IPS-20b (cell line): ENCODE measurements at regions not wholly inside any gene's neighbourhood (a gene's known extent, or its start where the extent isn't known, plus 50 kb on each side); places are given as distances from the start of the nearest gene placed in this dataset.
"Not testable (repeated sequence)": the region's sequence is repeated elsewhere in the genome, so short reads cannot be mapped to it uniquely, and the experiment has no call there.

Experiments used
- H3K27ac ChIP-seq: one replicate; pipeline ENCODE4 v1.5.1; 2013; ENCODE audit warnings: low read length
- H3K27me3 ChIP-seq: 2 replicates; pipeline ENCODE4 v1.6.1; 2013; ENCODE audit warnings: mild to moderate bottlenecking, low read length, inconsistent platforms; ENCODE audit not compliant: insufficient read depth
- H3K36me3 ChIP-seq: 2 replicates; pipeline ENCODE4 v1.6.1; 2013; ENCODE audit warnings: low read depth, mild to moderate bottlenecking, inconsistent platforms, low read length, moderate library complexity; ENCODE audit not compliant: insufficient read depth
- H3K4me1 ChIP-seq: 2 replicates; pipeline ENCODE4 v1.6.1; 2013; ENCODE audit warnings: mild to moderate bottlenecking, control low read depth, inconsistent platforms, low read length, moderate library complexity; ENCODE audit not compliant: insufficient read depth
- H3K4me3 ChIP-seq: 2 replicates; pipeline ENCODE4 v1.5.1; 2013; ENCODE audit warnings: mild to moderate bottlenecking, low read length, inconsistent platforms
- H3K9ac ChIP-seq: 2 replicates; pipeline ENCODE4 v1.6.1; 2013; ENCODE audit warnings: low read depth, mild to moderate bottlenecking, inconsistent platforms, low read length, moderate library complexity
- H3K9me3 ChIP-seq: 2 replicates; pipeline ENCODE4 v1.6.1; 2013; ENCODE audit warnings: mild to moderate bottlenecking, low read depth, low read length, inconsistent platforms; ENCODE audit not compliant: insufficient read depth

DNA sequence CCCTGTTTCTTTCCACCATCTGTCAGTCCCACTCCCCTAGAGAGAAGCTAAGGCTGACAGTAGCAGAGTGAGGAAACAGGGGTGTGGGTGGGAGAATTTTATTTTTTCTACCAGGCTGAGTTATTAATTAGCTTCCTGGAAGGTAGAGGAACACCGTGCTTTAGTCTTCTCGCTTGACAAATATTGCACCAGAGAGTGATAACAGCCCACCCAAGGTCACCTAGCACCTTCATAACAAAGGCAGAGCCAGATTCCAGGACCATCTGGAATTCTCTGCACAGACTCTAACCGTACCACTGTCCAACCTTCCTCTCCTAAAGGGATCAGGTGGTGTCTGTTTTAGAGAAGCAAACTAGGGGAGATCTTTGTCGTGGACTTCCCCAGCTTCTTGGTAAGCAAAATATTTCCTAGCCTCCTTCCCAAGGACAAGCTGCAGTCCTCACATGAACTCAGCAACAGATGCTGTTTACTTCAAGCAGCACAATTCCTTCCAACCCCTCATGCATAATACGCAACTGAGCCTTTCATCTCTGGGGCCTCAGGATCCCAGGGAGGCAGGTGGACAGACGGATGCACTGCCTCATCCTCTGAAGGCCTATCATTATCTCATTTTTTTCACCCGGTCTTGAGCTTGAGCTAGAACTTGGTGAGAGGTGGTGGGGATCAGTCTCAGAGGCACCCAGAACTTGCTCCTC lies 308.7 kb upstream of the BRINP1 start:
- Histone ChIP-seq H3K4me3 (no peak overlapping the region), H3K27ac (no peak overlapping the region), H3K4me1 (peaks cover 13% of the 10 kb centered on the region; the same call in 1 of the 2 replicates), H3K9ac (no peak overlapping the region), H3K36me3 (no peaks in the 10 kb centered on the region), H3K27me3 (no peaks in the 10 kb centered on the region), H3K9me3 (no peaks in the 10 kb centered on the region)

DNA sequence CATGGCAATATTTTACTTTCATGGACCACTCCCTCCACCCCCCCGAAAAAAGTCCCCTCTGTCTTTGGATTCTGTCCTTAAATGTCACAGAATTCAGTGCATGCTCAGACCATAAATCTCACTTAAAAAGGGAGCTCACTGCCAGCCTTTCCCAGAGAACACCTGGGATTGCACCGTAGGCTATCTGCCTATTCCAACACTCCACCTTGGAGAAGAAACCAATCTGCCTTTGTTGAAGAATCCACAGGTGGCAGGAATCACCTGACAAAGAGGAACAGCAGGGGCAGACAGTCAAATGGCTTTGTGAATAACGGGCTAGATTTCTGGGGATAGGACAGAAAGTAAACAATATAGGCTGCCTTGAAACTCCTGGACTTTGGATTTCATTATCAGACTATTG lies 306.7 kb upstream of the BRINP1 start:
- Histone ChIP-seq H3K9ac (no peak overlapping the region), H3K9me3 (no peaks in the 10 kb centered on the region), H3K27me3 (no peaks in the 10 kb centered on the region), H3K4me1 (peaks cover 13% of the 10 kb centered on the region; the same call in 1 of the 2 replicates), H3K36me3 (no peaks in the 10 kb centered on the region), H3K4me3 (no peak overlapping the region), H3K27ac (no peak overlapping the region)

DNA sequence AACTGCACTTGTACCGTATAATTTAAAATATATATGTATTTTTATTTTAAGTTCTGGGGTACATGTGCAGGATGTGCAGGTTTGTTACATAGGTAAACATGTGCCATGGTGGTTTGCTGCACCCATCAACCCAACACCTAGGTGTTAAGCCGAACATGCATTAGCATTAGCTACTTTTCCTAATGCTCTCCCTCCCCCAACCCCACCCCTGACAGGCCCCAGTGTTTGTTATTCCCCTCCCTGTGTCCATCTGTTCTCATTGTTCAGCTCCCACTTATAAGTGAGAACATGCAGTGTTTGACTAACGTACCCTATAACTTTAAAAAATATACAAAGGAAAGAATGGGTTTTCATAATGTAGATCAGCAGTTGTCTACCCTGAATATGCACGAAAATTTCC lies 303.5 kb upstream of the BRINP1 start:
- not testable (repeated sequence) for H3K36me3 ChIP-seq, H3K27ac ChIP-seq, H3K9me3 ChIP-seq, H3K27me3 ChIP-seq, H3K4me3 ChIP-seq, H3K9ac ChIP-seq
- H3K4me1 ChIP-seq = peaks cover 18% of the 10 kb centered on the region

DNA sequence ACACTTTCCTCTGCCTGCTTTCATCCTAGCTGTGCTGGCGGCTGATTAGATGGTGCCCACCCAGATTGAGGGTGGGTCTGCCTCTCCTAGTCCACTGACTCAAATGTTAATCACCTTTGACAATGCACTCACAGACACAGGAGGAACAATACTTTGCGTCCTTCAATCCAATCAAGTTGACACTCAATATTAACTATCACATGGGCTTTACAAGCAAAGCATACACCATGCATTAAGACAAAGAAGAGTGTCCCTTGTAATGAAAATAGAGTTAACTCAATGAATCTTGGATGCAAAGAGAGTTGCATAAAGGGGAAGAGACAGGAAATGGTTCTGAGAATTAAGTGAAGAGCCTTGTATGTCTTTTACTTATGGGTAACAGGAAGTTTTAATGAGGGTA lies 298.7 kb upstream of the BRINP1 start:
- Histone ChIP-seq H3K27ac (no peak overlapping the region), H3K36me3 (no peaks in the 10 kb centered on the region), H3K4me3 (no peak overlapping the region), H3K27me3 (no peaks in the 10 kb centered on the region), H3K9ac (no peak overlapping the region), H3K4me1 (peaks cover 5% of the 10 kb centered on the region), H3K9me3 (no peaks in the 10 kb centered on the region)

DNA sequence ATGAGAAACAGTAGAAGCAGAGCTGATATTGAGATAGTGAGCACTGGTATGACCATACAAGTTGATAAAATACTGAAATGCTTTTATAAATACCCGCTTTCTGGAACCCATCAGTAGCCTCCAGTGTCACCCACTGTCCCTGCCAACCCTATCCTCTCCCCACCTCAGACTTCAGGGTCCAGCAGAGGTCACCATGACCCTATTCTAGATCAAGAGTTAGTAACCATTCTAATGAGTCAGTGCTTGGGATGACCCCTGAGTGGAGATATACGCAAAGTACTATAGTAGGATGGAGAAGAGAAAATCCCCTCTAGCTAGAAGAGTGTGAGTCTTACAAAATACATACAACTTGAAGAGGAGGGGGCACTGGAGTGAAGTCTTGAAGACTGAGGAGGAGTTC lies 297.9 kb upstream of the BRINP1 start:
- Histone ChIP-seq H3K36me3 (no peaks in the 10 kb centered on the region), H3K9ac (no peak overlapping the region), H3K9me3 (no peaks in the 10 kb centered on the region), H3K4me3 (no peak overlapping the region), H3K27me3 (no peaks in the 10 kb centered on the region), H3K4me1 (peaks cover 5% of the 10 kb centered on the region), H3K27ac (no peak overlapping the region)

DNA sequence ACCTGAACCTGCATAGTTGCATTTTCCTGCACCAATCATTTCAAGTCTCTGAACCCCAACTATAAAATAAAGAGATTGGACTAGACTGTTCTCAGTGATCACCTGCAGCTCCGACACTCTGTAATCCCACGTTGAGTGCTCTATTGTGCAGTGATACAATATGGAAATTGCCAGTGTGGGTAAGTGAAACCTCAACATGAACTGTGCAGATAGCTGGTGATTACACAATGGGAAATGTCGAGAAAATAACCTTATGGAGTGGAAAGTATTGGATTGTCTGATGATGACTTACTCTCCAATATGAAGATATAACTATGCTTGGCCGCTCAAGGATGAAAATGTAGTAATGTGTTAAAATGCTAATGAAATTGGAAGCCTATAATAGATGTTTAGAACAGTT lies 293.1 kb upstream of the BRINP1 start:
- no peak overlapping the region for H3K9ac ChIP-seq
- no peaks in the 10 kb centered on the region for H3K36me3 ChIP-seq
- H3K27ac ChIP-seq = no peak overlapping the region
- no peaks in the 10 kb centered on the region for H3K4me1 ChIP-seq
- no peaks in the 10 kb centered on the region for H3K9me3 ChIP-seq
- no peak overlapping the region for H3K4me3 ChIP-seq
- no peaks in the 10 kb centered on the region for H3K27me3 ChIP-seq

DNA sequence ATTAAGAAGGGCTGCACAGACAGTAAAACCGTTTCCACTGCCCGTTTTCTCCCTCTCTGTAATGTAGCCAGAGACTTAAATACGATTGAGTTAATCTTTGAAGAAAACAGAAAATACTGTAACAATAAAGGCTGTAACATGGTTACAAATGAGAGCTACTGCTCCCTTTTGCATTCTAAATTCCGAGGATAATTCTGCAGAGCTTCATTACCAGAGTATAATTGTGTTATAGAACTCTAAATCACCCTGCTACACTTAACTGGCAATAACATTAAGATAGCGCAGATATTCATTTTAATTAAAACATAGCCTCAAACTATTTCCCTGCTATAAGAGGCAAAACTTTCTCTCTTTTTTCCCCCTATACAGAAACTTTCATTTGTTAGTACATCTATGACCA lies 283.7 kb upstream of the BRINP1 start:
- Histone ChIP-seq H3K9me3 (no peaks in the 10 kb centered on the region), H3K36me3 (no peaks in the 10 kb centered on the region), H3K27ac (no peak overlapping the region), H3K4me1 (no peaks in the 10 kb centered on the region), H3K9ac (no peak overlapping the region), H3K27me3 (no peaks in the 10 kb centered on the region), H3K4me3 (no peak overlapping the region)

DNA sequence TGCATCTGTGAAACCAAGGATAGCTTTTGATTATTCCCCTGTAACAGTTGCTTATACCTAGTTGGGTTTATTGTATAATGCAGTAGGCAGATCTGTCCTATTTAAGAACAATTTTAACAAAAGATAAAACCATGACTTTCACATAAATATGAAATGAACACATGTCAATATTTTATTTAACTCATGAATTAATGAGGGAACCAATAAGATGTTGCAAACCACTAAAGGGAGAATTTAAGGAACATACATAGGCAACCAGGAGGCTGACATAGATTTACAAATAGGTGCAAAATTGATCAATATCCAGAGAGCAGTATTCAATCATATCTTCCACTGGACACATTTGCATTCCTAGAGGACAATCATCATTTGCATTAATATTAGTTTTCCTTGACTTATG lies 280.0 kb upstream of the BRINP1 start:
- Histone ChIP-seq H3K4me1 (no peaks in the 10 kb centered on the region), H3K27ac (no peak overlapping the region), H3K9me3 (no peaks in the 10 kb centered on the region)

DNA sequence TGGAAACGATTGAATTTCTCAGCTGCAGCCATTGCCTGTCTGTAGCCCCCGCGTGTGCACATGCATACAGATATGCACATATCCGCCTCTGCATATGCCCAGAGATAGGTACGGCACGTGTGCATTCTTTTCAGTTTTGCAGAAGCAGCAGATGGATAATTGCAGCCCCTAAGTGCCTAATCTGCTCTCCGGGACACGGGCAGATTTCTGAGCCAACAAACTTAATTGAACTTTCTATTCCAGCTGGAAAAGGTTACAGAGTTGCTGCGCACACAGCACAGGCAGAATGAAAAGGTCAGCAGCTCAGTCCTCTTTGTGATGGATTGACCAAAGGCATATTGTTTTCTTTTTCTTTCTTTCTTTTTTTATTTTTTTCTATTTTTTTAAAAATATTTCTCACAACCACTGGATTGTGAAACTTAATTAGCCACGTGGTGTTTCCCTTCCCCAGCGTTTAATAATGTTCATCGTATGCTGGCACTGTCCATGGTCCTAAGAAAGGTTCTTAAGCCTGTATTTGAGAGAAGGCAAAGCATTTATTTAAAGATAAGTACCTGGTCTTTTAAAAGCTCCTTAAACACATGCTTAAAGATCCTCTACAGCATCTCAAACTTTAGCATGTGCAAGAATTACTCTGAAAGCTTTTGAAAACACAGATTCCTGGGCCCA lies 270.2 kb upstream of the BRINP1 start:
- no peaks in the 10 kb centered on the region for H3K36me3 ChIP-seq
- H3K27ac ChIP-seq = no peak overlapping the region
- no peaks in the 10 kb centered on the region for H3K27me3 ChIP-seq
- H3K9me3 ChIP-seq = no peaks in the 10 kb centered on the region; the same call in 1 of the 2 replicates
- no peak overlapping the region for H3K9ac ChIP-seq
- no peaks in the 10 kb centered on the region for H3K4me1 ChIP-seq
- H3K4me3 ChIP-seq = no peak overlapping the region

More for the DNA sequence above, 280.0 kb upstream of the BRINP1 start:
- H3K36me3 ChIP-seq = no peaks in the 10 kb centered on the region
- H3K4me3 ChIP-seq = no peak overlapping the region
- no peak overlapping the region for H3K9ac ChIP-seq
- H3K27me3 ChIP-seq = no peaks in the 10 kb centered on the region

DNA sequence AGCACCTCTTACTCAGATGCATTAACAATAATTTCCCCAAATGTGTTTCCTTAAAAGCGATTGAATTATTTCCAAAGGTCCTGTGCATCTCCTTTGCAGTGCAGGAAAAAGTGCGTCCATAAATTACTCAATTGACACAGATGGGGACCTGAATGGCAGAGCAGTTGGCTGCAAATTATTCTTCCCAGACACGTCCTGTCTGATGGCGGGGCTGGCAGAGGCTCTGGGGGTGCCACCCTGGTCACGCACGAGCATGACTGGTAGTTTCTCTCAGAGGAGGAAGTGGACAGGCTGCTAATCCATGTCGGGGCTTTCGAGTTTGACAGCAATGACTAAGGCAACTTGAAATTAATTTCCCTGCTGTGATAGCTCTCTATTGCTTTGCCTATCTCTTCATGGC lies 264.8 kb upstream of the BRINP1 start:
- Histone ChIP-seq H3K36me3 (no peaks in the 10 kb centered on the region), H3K9ac (no peak overlapping the region), H3K27ac (no peak overlapping the region), H3K4me3 (no peak overlapping the region), H3K9me3 (no peaks in the 10 kb centered on the region; the same call in 1 of the 2 replicates), H3K27me3 (no peaks in the 10 kb centered on the region), H3K4me1 (no peaks in the 10 kb centered on the region)

DNA sequence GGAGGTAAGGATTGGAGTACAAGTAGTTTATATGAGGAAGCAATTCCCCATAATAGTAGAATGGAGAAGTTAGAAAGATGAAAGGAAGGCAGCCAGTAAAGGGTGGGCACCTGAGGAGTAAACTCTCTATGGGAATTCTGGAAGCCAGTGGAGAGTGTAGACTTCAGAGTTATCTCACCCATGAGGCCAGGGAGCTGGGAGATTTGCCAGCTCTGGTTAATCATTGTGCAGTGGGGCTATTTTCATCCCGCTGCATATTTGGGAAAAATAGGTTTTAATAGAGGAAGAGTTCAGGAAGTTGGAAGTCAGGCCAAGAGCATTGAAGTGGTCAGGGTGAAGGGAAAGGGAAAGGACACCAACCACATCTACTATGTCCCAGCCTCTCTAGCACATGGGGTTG lies 242.3 kb upstream of the BRINP1 start:
- Histone ChIP-seq H3K27me3 (no peaks in the 10 kb centered on the region), H3K4me1 (peaks cover 6% of the 10 kb centered on the region; the same call in 1 of the 2 replicates), H3K9ac (no peak overlapping the region), H3K9me3 (no peaks in the 10 kb centered on the region), H3K4me3 (no peak overlapping the region), H3K36me3 (no peaks in the 10 kb centered on the region), H3K27ac (no peak overlapping the region)

DNA sequence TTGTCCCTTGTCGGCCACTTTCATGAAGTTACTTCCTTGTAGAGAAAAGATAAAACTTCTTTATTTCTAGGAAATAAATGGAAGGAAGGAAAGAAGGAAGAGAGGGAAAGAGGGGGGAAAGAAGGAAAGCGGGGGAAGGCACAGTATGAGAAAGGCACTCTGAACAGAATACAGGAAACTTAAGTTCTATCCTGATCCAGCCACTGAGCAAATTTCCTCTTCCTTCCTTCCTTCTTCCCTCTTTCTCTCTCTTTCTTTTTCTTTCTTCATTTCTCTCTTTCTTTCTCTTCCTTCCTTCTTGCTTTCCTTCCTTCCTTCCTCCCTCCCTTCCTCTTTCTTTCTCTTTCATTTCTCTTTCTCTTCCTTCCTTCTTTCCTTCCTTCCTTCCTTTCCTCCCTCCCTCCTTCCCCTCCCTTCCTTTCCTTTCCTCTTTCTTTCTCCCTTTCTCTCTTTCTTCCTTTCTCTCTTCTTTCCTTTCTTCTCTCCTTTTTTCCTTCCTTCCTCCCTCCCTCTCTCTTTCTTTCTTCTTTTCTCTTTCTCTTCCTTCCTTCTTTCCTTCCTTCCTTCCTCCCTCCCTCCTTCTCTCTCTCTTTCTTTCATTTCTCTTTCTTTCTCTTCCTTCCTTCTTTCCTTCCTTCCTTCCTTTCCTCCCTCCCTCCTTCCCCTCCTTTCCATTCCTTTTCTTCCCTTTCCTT lies 240.2 kb upstream of the BRINP1 start:
- Histone ChIP-seq H3K4me1 (peaks cover 6% of the 10 kb centered on the region; the same call in 1 of the 2 replicates), H3K27me3 (no peaks in the 10 kb centered on the region), H3K36me3 (no peaks in the 10 kb centered on the region), H3K9me3 (no peaks in the 10 kb centered on the region), H3K27ac (no peak overlapping the region), H3K4me3 (no peak overlapping the region), H3K9ac (no peak overlapping the region)
